Right lung (tissue), 2 donors: ENCODE measurements at regions not wholly inside any gene's neighbourhood (a gene's known extent, or its start where the extent isn't known, plus 50 kb on each side); places are given as distances from the start of the nearest gene placed in this dataset.

Experiments
- DNase-seq, 2 donors: peaks; one replicate each; pipeline ENCODE4 v3.0.0-alpha.2; 2013

DNA sequence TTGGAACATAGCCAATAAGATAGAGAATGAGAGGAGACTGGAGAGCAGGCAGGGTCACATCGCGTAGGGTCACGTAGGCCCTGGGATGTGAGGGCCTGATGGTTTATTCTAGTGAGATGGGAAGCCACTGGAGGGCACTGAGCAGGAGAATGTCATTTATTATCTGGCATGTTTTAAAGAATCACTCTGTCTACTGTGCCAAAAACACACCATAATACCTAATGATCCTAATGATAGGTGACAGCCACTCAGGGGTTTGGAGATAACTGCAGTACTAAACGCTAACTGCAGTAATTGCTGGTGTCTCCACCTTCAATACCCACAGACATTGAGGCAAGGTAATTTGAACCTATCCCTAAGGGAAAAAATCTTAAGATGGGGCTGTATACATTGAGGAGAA, 185.4 kb downstream of the TTLL7 start:
- no peak for DNase-seq

DNA sequence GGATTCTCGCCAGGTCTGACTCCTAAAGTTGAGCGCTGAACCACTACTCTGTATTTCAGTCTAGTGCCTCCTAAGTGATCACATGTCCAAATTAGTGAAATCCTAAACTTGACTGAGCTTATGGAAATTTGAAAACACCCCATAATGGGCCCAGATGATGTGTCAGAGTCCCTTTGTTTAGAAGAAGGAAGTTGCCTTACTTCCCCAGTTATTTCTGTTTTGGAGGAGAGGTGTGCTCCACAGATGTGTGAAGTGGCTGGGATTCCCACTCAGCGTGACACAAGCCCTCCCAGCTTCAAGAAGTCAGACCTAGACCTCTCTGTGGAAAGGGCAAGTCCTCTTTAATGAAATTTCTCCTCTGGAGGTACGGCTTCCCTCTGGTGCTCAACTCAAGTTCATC, 188.8 kb downstream of the TTLL7 start:
- DNase-seq, result no peak

DNA sequence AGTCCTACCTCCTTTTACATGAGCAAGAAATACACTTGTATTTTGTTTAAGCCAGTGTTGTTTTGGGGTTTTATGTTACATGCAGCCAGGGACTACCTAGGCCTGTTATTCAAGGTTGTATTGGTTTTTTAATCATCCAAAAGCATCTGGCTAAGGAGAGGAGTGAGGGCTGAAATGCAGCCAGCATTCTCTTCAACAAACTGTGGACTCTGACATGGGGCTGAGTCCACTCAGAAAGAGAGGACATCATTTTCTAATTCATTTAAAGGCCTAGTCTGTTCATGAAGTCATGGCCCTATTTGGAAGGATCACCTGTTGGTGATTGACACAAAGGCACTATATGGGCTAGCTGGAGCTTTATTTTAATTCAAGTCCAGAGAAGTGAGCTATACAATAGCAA, 190.4 kb downstream of the TTLL7 start:
- no peak for DNase-seq

DNA sequence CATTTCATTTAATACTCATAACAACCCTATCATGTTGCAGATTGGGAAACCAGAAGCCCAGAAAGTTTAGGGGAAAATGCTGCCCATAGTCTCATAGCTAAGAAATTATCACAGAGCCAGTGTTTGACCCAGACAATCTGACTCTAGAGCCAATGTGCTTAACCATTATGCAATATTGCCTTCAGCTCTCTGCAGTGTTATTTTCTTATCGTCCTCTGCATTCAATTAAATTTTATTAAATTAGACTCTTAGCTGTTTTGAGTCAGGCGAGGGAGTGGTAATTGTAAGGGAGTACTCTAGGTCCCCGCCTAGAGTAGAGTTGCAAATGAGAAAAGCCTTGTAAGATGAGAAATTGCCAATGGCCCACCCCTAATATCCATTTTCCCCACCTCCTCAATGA, 191.1 kb downstream of the TTLL7 start:
- DNase-seq, result no peak

DNA sequence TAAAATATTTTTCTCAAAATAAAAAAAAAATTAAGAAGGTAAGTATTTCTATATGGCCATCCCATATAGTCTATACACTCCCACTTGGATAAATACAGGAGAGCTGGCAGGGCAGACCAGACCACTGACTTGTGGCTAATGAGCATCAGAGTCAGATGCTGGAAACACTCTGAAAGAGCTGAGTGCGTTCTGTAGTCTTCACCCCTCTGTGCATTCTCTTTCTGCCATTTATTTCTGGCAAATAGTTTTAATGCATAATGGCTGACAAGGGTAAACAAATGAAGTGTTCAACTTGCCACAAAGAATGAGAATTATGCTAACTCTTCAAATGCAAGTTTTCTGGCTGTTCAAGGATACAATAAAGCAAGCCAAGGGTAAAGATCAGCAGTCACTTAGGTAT, 191.7 kb downstream of the TTLL7 start:
- no peak for DNase-seq

DNA sequence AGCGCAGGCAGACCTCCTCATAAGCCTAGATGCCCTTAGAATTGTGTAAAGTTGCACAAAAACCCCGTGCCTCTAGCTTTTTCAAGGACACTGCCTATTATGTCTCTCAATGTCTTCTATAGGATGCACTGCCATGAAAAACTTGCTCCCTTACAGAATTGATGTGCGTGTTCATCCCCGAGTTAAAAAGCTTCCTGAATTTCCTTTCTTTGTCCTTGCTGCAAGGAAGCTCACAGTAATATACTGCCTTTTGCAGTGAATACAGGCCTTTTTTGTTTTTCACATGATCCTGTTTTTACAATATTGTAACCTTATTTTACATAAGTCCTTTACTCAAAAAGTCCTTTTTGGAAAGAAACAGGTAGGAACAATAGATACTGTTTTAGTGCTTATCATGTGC, 193.0 kb downstream of the TTLL7 start:
- no peak for DNase-seq

DNA sequence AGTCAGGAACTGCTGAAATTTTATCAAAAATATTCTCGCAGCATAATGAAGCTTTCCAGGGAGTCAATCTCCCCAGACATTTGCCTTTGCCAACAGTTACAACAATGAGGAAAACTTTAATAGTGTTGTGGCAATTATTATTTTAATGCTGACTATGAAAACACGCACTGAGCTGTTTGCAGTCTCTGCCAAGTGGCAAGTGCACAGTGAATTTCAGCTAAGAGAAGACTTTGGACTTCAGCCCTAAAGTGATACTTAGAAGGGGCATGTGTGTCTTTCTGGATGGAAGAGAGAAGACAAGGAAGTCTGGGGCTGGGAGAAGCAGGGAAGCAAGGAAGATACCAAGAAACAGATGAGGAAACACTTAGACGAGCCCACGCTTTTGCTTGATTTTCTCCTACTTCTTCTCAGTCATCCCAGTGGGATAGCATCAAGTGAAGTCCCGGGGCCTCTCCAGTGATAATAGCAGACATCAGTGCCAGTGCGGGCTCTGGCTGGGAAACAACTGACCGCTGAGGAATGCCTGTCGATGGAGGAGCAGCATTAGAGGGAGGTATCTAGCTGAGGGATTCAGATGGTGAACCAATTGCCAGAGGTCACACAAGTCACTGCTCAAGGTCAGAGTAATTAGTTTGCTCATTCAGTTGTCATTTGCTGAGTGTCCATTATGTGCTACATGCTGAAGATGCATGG, 196.3 kb downstream of the TTLL7 start:
- no peak for DNase-seq

DNA sequence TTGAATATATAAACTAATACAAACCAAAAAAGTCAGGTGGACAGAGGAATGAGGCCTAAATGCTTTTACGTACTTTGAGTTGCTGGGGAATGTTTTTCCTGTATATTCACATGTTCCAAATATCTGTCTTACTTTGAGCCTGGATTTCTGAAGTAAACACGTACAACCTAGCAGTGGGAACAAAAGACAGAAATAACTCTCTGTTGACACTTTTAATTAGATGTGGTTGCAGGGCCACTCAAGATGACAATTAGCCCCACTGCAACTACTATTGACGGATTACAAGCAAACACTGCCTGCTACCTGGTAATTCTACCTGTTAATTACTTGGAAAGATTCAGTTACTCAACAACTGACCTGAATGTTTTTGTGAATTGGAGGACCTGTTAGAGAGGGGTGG, 196.9 kb downstream of the TTLL7 start:
- no peak for DNase-seq

DNA sequence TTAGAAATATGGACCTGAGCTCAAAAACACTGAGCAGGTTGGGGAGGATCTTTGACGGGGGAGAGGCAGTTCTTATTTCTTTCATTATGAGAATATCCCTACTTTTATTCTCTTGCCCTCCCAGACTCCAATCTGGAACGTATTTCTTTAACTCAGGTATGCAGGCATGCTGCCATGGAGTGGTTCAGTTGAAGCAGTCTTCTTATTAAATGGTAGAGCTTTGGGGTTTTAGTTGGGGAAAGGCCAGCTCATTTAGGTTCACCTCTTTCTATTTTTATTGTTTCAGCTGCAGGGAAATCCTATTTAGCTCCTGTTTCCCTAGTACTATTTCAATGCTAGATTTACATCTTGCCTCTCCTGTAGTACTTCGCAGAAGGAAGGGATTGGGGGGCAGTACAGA, 198.9 kb downstream of the TTLL7 start:
- DNase-seq, result no peak

DNA sequence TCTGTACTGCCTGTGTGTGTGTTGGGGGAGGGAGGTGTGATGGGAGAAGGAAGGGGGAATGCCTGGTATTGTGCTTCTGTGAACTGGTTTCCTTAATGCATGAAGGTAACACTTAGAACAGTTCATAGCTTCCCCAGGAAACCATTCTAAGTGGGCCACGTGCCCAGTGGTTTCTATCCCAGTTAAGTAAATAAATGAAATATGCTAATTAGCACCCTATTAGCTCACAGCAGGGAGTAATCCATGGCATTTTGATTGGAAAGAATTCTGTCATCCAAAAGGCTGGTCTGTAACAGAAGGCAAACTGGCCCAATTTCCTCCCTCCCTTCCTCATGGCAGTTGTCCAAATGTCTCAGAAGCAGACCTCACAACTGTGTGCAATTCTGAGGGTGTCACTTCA, 199.3 kb downstream of the TTLL7 start:
- DNase-seq, result peak in 1 of 2 donors; percentile 27

DNA sequence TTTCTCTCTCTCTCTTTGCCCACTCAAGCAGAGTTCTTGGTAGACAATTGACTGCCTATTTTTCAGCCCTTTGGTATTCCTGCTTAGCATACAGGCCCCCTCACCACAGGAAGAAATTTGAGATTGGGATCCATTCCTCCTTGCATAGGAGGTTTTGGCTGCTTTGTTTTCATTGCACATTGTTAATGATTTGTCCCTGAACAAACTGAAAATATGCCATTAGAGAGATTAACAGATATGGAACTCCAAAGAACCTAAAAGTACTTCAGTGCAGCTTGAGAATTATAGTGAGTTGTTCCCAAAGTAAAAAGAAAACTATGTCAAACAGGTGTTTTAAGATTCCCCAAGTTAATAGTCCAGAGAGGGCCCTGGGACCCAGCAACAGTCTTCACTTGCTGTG, 200.0 kb downstream of the TTLL7 start:
- DNase-seq, result no peak

DNA sequence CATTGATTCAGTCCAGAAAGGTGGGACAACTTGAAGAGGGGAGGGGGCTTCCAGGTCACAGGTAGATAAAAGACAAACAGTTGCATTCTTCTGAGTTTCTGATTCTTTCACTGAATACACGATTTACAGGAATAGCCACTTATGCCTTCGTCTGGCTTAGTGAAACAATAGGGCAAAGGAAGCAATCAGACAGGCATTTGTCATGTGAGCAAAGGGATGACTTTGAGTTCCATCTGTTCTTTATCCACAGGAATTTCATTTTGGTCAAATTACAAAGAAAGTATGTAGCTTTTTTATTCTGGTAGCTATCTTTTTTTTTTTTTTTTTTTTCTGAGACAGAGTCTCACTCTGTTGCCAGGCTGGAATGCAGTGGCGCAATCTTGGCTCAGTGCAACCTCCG, 202.5 kb downstream of the TTLL7 start:
- no peak for DNase-seq

DNA sequence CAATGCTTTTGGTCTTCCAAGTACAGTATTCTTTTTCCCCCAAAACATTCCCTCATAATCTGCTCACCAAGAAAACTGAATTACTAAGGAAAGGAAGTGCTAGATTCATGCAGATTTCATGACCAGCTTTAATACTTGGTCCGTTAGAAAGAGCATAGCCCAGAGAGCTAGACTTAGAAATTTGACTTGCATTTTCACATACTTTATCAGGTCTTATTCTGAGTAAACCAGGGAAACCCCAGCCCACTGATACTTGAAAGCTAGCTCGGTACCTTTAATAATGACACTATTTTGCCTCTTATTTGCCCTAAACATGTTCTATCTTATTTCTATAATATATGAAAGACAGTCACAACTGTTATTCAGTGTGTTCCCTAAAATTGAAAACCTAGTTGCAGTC, 204.5 kb downstream of the TTLL7 start:
- no peak for DNase-seq

DNA sequence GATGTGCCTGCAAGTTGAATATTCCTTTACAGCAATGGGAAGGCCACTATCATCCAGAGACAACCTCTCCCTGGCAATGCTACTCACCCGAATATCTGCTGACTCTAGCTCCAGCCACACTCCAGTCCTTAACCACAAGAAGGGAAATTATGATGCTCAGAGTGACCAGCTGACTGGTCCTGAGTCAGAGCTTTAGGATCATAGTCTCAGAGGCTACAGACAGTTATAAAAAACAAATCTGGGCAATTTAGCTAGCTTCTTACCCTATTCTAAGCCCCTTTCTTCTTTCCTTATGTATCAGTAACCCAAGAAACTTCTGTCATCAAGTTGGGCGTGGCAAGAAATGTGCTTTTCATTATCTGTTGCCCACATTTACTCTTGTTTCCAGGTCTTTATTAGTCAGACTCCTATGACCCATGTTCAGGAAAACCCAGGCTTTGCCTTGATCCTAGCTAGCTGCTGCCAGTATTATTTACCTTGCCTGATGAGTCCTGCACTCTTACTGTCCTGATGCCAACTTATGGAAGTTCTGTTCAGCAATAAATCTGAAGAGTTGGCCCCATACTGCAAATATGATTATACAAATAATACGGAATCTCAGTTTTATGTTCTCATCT, 207.0 kb downstream of the TTLL7 start:
- DNase-seq, result no peak

DNA sequence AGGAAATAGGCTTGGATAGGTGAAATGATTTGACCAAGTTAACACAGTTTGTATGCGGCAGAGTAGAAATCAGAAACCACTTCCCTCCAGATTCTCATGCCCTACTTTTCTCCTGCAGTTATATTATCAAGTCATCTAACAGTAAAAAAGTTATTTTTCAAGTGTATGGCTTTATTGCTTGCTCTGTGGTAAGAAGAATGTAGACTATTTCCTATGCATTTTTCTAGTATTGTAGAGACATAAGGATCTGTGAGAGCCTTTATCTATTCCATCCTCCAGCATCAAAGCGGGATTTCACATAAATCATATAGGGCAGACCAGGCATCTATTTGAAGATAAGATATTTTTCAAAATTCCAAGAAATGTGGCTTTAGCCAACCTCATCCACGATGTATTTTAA, 208.5 kb downstream of the TTLL7 start:
- no peak for DNase-seq

DNA sequence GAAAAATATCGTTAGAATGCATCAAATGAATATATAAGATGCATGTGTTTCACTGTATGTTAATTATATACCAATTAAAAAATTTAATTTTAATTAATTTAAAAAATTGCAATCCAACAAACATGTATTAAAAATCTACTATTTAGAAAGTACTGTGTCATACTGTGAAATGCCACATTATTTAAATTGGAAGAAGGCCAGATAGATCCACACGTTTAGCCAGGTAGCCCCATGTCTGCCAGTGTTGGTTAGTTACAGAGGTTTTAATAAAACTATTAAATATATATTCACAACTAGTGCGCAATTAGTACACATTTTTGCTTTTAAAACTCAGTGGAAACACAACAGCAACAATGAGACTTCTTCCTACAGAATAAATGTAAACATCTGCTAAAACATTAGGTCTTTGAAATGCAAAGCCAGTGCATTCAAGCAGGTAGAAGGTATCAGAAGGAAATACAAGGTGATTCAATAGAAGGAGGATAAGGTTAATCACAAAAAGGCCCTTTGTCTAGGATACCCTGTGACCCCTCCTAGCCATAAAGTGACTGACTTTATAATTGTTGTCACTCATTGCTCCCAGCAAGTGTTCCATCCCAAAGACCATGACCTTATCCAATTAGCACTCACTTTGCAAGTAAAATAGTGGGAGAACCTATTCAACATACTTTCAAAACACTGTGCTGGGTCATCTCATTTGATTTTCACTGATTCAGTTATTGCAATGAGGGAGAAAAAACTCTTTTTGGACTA, 211.5 kb downstream of the TTLL7 start:
- no peak for DNase-seq

DNA sequence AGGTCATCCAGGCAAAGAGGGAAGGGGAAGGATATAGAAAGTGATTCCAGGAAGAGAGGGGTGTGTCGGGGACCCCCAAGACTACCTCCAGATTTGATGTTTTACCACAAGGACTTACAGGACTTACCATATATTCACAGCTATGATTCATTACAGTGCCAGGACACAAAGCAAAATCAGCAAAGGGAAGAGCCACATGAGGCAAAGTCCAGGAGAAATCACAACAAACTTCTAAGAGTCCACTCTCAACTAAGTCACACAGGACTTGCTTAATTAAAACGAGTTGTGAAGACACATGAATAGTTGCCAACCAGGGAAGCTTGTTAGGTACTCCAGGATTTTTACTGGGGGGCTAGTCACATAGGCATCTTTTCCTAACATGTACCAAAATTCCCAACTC, 217.3 kb downstream of the TTLL7 start:
- no peak for DNase-seq

DNA sequence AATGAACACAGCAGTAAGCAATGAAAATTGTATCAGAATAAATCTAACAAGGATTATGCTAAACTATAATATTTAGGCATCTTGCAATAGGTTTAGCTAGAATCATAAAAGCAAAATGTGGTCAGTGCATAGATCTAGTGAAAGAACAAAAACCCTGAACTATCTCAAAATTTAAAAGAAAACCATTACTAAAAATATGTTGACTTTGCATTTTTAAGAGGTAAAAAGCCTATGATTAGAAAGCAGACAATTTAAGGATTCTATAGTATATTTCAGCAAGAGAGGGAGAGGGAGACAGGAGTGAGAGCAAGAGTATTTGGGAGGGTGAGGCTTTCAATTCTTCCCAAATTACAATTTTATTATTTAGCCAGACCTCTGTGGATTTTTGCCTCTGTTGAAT, 219.4 kb downstream of the TTLL7 start:
- no peak for DNase-seq

DNA sequence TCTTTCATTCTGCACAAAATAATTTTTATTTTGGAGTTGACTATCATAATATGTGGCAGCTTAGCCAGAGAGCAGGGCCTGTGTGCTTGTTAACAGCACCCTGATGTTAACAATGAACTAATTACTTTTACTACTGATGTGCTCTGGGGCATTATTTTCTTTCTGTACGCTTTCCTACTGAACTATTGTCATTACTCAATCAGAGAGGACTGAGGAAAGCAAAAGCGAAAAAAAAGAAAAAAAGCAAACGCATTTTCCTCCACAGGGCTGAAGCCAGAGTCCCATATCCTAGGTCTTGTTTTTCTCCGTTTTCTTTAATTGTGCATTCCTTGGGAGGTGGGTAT, 221.2 kb downstream of the TTLL7 start:
- no peak for DNase-seq

DNA sequence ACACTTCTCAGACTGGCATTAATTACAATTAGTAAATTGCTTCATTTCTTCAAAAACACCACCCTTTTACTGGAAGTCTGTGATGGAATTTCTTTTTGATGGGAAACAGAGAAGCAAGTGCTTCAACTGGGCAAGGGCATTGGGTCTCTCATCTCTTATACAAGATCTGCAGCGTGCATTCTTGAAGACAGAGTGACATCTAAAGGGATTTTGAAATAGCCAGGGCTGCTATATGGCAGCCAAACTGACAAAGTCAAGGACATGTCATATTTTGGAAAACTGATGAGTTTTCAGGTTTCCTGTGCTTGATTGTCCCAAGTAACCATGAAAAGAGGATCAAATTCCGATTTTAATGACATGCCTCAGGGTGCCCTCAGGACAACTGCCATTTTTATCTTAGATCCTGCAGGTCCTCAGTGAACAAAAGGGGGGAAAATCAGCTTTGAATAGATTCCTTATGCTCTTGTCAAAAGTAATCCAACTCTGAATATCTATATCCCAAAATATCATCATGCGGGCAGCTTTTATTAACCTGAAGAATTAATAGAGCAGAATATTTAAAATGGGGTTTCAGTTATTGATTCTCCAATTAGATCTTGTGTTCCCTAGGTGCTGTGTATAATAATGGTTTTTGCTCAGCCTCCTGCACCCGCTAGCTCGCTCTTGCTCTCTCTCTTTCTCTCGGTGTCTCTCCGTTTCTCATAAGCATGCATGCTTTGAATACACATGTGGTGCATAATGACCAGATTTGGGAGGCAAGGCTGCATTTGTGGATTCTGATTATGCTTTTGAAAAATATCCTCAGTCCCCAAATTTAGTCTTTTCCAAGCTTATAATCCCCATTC, 221.8 kb downstream of the TTLL7 start:
- DNase-seq, result no peak

DNA sequence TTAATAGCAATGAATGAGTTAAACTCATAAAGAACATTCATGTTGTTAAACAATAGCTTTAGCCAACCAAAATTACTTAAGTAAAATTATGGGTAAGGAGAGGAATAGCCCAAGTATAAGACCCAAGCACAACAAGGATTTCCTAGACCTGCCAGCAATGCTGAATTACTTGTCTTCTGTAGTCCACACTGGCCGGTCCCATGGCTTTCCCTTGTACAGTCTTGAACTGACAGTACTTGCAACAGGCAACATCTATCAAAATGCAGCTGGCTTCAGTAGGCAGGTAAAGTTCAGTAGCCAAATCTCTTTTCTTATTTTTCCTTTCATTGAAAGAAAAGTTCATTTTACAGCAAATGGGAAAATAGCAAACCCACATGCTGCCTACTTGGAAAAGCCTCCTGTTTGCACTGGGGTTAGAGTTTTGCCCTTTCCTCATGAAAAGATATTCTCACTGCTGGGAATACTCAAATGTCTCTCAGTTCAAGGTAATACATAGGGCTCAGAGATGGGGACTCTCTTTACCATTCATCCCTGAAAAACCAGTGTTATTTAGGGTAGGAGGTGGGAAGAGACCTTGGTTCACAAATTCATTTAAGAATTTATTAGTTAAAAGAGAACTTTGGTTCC, 222.8 kb downstream of the TTLL7 start:
- no peak for DNase-seq

DNA sequence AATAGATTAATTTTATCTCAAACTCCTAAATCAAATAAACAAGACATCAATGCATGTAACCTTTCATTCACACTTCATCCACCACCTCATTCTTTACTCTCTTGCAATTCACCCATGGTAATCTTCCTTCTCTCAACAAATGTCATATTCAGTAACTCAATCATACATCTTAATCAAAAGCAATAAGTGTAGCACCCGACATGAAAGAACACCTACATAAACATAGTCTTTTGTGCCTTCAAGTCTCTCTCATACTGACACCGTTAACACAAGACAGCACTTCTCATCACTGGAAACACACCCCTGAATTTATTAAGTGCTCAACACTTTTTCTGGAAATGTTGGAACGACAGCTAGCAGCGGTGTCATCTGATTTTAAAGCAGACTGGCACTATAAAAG, 225.9 kb downstream of the TTLL7 start:
- no peak for DNase-seq
